ENCODE measurements at regions not wholly inside any gene's neighbourhood (a gene's known extent, or its start where the extent isn't known, plus 50 kb on each side); places are given as distances from the start of the nearest gene placed in this dataset.
A peak's percentile ranks its signal among the peaks of the same experiment; 100 is the strongest.

DNA sequence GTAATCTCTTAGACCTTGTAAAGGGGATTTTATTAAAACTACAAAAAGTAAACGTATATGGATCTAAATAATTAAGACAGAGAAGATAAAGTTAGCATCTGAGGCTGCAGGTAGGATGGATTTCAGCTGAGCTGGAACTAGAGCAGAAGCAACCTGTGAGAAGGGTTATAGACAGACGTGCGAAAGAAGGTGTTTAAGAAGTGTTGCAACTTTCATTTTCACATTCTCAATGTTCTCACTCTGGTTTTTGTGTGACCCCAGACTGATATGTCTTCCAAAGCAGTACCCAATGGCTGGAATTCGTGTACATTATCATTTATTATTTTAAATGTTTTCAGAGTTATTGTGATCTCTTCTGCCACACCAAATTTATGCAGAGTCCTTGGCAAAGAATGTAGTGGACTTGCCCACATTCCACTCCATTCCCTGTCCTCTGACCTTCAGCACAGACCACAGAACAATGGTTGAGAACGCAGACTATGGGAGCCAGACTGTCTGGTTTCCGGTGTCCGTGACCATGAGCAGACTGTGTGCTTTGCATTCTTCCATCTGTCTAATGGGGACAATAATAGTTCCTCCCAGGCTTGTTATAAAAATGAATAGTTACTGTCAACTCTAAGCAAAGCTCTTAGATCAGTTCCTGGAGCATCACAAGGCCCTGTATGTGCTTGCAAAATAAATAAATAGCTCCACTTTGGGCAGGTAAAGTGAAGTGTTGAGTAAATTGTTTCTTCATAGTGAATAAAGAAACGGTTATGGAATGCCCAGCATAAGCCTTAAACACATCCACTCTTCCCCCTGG lies 140.6 kb upstream of the SAMSN1 start:
- Histone ChIP-seq H3K4me3 (ENCODE audit: low read length) (peak overlapping the region; percentile 6), H3K27ac (ENCODE audit: low read depth in 1 of 2, low read length in 2 of 2) (no peak overlapping the region), H3K4me1 (ENCODE audit: insufficient read depth, low read length) (peaks cover 13% of the 10 kb centered on the region), H3K9me3 (ENCODE audit: control insufficient read depth in 1 of 2, insufficient read depth in 1 of 2, low read length in 2 of 2) (no peaks in the 10 kb centered on the region), H3K27me3 (ENCODE audit: control insufficient read depth in 1 of 2, insufficient read depth in 2 of 2, low read length in 2 of 2) (no peaks in the 10 kb centered on the region), H3K36me3 (ENCODE audit: insufficient read depth, low read length) (no peaks in the 10 kb centered on the region)
- intact Hi-C loops (cut with DNase I, micrococcal nuclease) = no loop called here
- TF ChIP-seq, protein P1, sequence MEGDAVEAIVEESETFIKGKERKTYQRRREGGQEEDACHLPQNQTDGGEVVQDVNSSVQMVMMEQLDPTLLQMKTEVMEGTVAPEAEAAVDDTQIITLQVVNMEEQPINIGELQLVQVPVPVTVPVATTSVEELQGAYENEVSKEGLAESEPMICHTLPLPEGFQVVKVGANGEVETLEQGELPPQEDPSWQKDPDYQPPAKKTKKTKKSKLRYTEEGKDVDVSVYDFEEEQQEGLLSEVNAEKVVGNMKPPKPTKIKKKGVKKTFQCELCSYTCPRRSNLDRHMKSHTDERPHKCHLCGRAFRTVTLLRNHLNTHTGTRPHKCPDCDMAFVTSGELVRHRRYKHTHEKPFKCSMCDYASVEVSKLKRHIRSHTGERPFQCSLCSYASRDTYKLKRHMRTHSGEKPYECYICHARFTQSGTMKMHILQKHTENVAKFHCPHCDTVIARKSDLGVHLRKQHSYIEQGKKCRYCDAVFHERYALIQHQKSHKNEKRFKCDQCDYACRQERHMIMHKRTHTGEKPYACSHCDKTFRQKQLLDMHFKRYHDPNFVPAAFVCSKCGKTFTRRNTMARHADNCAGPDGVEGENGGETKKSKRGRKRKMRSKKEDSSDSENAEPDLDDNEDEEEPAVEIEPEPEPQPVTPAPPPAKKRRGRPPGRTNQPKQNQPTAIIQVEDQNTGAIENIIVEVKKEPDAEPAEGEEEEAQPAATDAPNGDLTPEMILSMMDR (IDR thresholded peaks at IDR 0.05) = no peak
- Mint-ChIP-seq H3K27ac (no peak overlapping the region), H3K27me3 (no peaks in the 10 kb centered on the region), H3K9me3 (no peaks in the 10 kb centered on the region), H3K4me1 (ENCODE audit: low read depth) (peaks cover 34% of the 10 kb centered on the region), H3K4me3 (no peak overlapping the region), H3K36me3 (ENCODE audit: low read depth) (no peaks in the 10 kb centered on the region)
- peak in 2 of 14 experiments; percentile 24 to 51 for DNase-seq
- no peak for ATAC-seq (ENCODE audit: poor library complexity)
- ChIA-PET CTCF (no interaction called here), POLR2A (interaction anchor here (2.6 kb wide), 1 partner anchor 10 kb away, joined by 13 read pairs; no protein-coding TSS in a partner anchor)

DNA sequence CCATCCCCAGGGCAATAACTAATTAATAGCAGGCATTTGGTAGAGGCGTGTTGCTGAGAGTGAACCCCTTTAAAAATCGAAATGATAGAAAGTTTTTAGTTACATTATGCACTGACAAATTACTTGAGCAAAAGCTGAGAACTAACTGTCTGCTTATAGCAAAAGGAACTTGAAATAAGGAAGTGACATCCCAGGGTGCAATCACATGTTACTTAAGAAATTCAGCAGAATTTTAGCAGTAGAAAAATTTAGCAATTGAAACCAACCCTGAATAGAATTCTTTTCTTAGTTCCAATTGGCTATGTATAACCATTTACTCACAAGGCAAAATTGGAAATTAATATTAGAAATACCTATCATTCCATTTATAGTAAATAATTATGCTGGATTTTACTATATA lies 139.5 kb upstream of the SAMSN1 start:
- Mint-ChIP-seq H3K4me1 (ENCODE audit: low read depth) (peaks cover 33% of the 10 kb centered on the region), H3K36me3 (ENCODE audit: low read depth) (no peaks in the 10 kb centered on the region), H3K27me3 (no peaks in the 10 kb centered on the region), H3K27ac (no peak overlapping the region), H3K9me3 (no peaks in the 10 kb centered on the region), H3K4me3 (no peak overlapping the region)
- H3K27me3 ChIP-seq (ENCODE audit: control insufficient read depth in 1 of 2, insufficient read depth in 2 of 2, low read length in 2 of 2) = no peaks in the 10 kb centered on the region
- ChIA-PET CTCF (no interaction called here), POLR2A (no interaction called here)
- H3K9me3 ChIP-seq (ENCODE audit: control insufficient read depth in 1 of 2, insufficient read depth in 1 of 2, low read length in 2 of 2) = no peaks in the 10 kb centered on the region
- H3K27ac ChIP-seq (ENCODE audit: low read depth in 1 of 2, low read length in 2 of 2) = no peak overlapping the region
- H3K36me3 ChIP-seq (ENCODE audit: insufficient read depth, low read length) = no peaks in the 10 kb centered on the region
- no peak overlapping the region for H3K4me3 ChIP-seq (ENCODE audit: low read length)
- peaks cover 13% of the 10 kb centered on the region for H3K4me1 ChIP-seq (ENCODE audit: insufficient read depth, low read length)
- no peak for ATAC-seq (ENCODE audit: poor library complexity)
- intact Hi-C loops (cut with DNase I, micrococcal nuclease) = no loop called here
- peak in 2 of 14 experiments; percentile 7 to 29 for DNase-seq
- TF ChIP-seq, protein P1 (IDR thresholded peaks at IDR 0.05) = no peak

GRCh38 chr21:14684071-14684470 lies 138.0 kb upstream of the SAMSN1 start:
- no peak for ATAC-seq (ENCODE audit: poor library complexity)
- Mint-ChIP-seq H3K27ac (no peak overlapping the region), H3K27me3 (no peaks in the 10 kb centered on the region), H3K36me3 (ENCODE audit: low read depth) (no peaks in the 10 kb centered on the region), H3K9me3 (no peaks in the 10 kb centered on the region), H3K4me3 (no peak overlapping the region), H3K4me1 (ENCODE audit: low read depth) (peaks cover 33% of the 10 kb centered on the region)
- no peak for DNase-seq
- Histone ChIP-seq H3K4me3 (ENCODE audit: low read length) (no peak overlapping the region), H3K9me3 (ENCODE audit: control insufficient read depth in 1 of 2, insufficient read depth in 1 of 2, low read length in 2 of 2) (no peaks in the 10 kb centered on the region), H3K36me3 (ENCODE audit: insufficient read depth, low read length) (no peaks in the 10 kb centered on the region), H3K27ac (ENCODE audit: low read depth in 1 of 2, low read length in 2 of 2) (no peak overlapping the region), H3K4me1 (ENCODE audit: insufficient read depth, low read length) (peaks cover 13% of the 10 kb centered on the region), H3K27me3 (ENCODE audit: control insufficient read depth in 1 of 2, insufficient read depth in 2 of 2, low read length in 2 of 2) (no peaks in the 10 kb centered on the region)
- TF ChIP-seq, protein P1 (IDR thresholded peaks at IDR 0.05) = no peak
- ChIA-PET POLR2A (no interaction called here), CTCF (no interaction called here)
- intact Hi-C loops (cut with DNase I, micrococcal nuclease) = no loop called here
